GM13977 (cell line): ENCODE measurements at regions not wholly inside any gene's neighbourhood (a gene's known extent, or its start where the extent isn't known, plus 50 kb on each side); places are given as distances from the start of the nearest gene placed in this dataset.

Source experiments
- DNase-seq: peaks from one replicate; pipeline ENCODE4 v3.0.0; 2012; ENCODE audit warnings: low spot score
- CTCF ChIP-seq: IDR thresholded peaks from 2 replicates; pipeline ENCODE4 v1.5.1; 2012; ENCODE audit warnings: mild to moderate bottlenecking, control low read depth; ENCODE audit not compliant: insufficient read depth; ENCODE audit errors: extremely low read depth, missing control alignments
- in situ Hi-C: fragments of 300-500 bp; cut with MboI; formaldehyde crosslinking; loops from one replicate; pipeline ENCODE4 v1.12.0; 2022; ENCODE audit warnings: low sequenced_read_pairs, low pct_unique_long_range_greater_than_20kb, mixed read lengths, inconsistent platforms; ENCODE audit not compliant: unreplicated experiment

- TF ChIP-seq CTCF = no peak
- in situ Hi-C loops = no loop called here
- DNase-seq = no peak
Observed at GRCh38 chr6:25192590-25193459, 86.3 kb upstream of the CARMIL1 start.

GRCh38 chr6:25193460-25194171 lies 85.6 kb upstream of the CARMIL1 start:
- in situ Hi-C loops = no loop called here
- DNase-seq = no peak
- no peak for TF ChIP-seq CTCF

- in situ Hi-C loops = no loop called here
- no peak for TF ChIP-seq CTCF
- DNase-seq = no peak
Observed at GRCh38 chr6:25194172-25194678, 84.9 kb upstream of the CARMIL1 start.

GRCh38 chr6:25196464-25196863 lies 82.7 kb upstream of the CARMIL1 start:
- DNase-seq = no peak
- in situ Hi-C loops = no loop called here

GRCh38 chr6:25197111-25197510 lies 82.1 kb upstream of the CARMIL1 start:
- no peak for DNase-seq
- in situ Hi-C loops = no loop called here
- TF ChIP-seq CTCF = no peak

More at GRCh38 chr6:25196464-25196863, 82.7 kb upstream of the CARMIL1 start:
- TF ChIP-seq CTCF = no peak

GRCh38 chr6:25199544-25199943 lies 79.6 kb upstream of the CARMIL1 start:
- TF ChIP-seq CTCF = no peak
- in situ Hi-C loops = no loop called here
- no peak for DNase-seq
